ENCODE measurements at regions not wholly inside any gene's neighbourhood (a gene's known extent, or its start where the extent isn't known, plus 50 kb on each side); places are given as distances from the start of the nearest gene placed in this dataset.

- no peaks in the 10 kb centered on the region for H3K4me1 ChIP-seq
- H3K27ac ChIP-seq = no peak overlapping the region
- intact Hi-C loops (cut with DNase I; ENCODE audit: low total_unique reads) = no loop called here
- H3K9me3 ChIP-seq = no peaks in the 10 kb centered on the region
- no peak overlapping the region for H3K4me3 ChIP-seq
- no peaks in the 10 kb centered on the region for H3K36me3 ChIP-seq
- no peak for DNase-seq (ENCODE audit: low spot score in 2 of 2)
- H3K27me3 ChIP-seq = no peaks in the 10 kb centered on the region
- TF ChIP-seq POLR2A (IDR thresholded peaks at IDR 0.05) (no peak), POLR2AphosphoS5 (IDR thresholded peaks at IDR 0.05) (no peak), CTCF (IDR thresholded peaks at IDR 0.05) (no peak)
Observed at GRCh38 chr2:104410136-104410535, 443.8 kb upstream of the POU3F3 start.

- peak; percentile 14 to 37 (median 26) for TF ChIP-seq CTCF (IDR thresholded peaks at IDR 0.05)
- no peak for TF ChIP-seq POLR2A (IDR thresholded peaks at IDR 0.05)
- Histone ChIP-seq H3K27me3 (no peaks in the 10 kb centered on the region), H3K4me3 (no peak overlapping the region), H3K9me3 (no peaks in the 10 kb centered on the region), H3K36me3 (no peaks in the 10 kb centered on the region), H3K27ac (no peak overlapping the region), H3K4me1 (no peaks in the 10 kb centered on the region)
- no peak for DNase-seq (ENCODE audit: low spot score in 2 of 2)
- intact Hi-C loops (cut with DNase I; ENCODE audit: low total_unique reads) = no loop called here
Observed at GRCh38 chr2:104412384-104412783, 441.5 kb upstream of the POU3F3 start.

DNA sequence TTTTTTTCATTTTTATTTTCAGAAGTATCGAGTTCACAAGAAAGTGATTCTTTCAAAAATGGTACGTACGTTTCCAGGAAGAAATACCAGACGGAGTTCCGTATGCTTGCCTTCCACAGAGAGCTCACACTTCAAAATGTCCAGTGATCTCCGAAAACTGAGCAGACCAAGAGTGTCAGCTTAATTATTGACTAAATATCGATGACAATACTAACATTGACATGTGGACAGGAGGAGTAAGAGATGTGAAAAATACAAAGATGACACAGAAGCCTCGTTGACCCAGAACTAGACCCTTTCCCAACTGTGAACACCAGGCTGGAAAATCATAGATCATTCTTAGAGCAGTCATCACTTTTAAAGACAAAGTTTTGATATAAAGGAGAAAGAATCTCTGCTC lies 440.0 kb upstream of the POU3F3 start:
- Histone ChIP-seq H3K27ac (no peak overlapping the region), H3K36me3 (no peaks in the 10 kb centered on the region), H3K4me1 (no peaks in the 10 kb centered on the region), H3K27me3 (no peaks in the 10 kb centered on the region), H3K4me3 (no peak overlapping the region), H3K9me3 (no peaks in the 10 kb centered on the region)
- TF ChIP-seq POLR2A (IDR thresholded peaks at IDR 0.05) (no peak), POLR2AphosphoS5 (IDR thresholded peaks at IDR 0.05) (no peak), CTCF (IDR thresholded peaks at IDR 0.05) (no peak)
- no peak for DNase-seq (ENCODE audit: low spot score in 2 of 2)
- intact Hi-C loops (cut with DNase I; ENCODE audit: low total_unique reads) = no loop called here

DNA sequence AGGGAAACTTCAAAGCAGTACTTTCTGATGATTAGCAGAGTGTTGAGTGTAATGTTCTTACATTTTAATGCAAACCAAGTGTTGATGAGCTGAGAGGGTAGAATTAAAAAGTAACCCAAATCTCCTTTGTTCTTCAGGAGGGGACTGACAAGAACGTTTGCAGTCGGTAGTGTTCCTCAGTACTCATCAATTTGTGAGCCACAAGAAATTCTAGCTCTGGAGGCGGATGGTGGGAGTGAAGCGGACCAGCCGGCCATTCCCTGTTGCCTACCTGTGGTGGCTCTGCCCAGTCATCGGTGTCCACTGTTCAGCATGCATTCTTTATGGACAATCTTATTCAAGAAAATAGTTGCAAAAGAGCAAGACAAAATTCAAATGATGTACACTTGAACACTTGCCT lies 438.6 kb upstream of the POU3F3 start:
- intact Hi-C loops (cut with DNase I; ENCODE audit: low total_unique reads) = no loop called here
- no peaks in the 10 kb centered on the region for H3K36me3 ChIP-seq
- no peaks in the 10 kb centered on the region for H3K9me3 ChIP-seq
- H3K4me3 ChIP-seq = no peak overlapping the region
- no peak for DNase-seq (ENCODE audit: low spot score in 2 of 2)
- no peaks in the 10 kb centered on the region for H3K4me1 ChIP-seq
- no peak overlapping the region for H3K27ac ChIP-seq
- no peak for TF ChIP-seq POLR2AphosphoS5 (IDR thresholded peaks at IDR 0.05)
- TF ChIP-seq CTCF (IDR thresholded peaks at IDR 0.05) = no peak
- no peak for TF ChIP-seq POLR2A (IDR thresholded peaks at IDR 0.05)
- no peaks in the 10 kb centered on the region for H3K27me3 ChIP-seq

- no peak for DNase-seq (ENCODE audit: low spot score in 2 of 2)
- intact Hi-C loops (cut with DNase I; ENCODE audit: low total_unique reads) = no loop called here
- Histone ChIP-seq H3K4me3 (no peak overlapping the region), H3K27me3 (no peaks in the 10 kb centered on the region), H3K27ac (no peak overlapping the region), H3K36me3 (no peaks in the 10 kb centered on the region), H3K4me1 (no peaks in the 10 kb centered on the region), H3K9me3 (no peaks in the 10 kb centered on the region)
- no peak for TF ChIP-seq POLR2AphosphoS5 (IDR thresholded peaks at IDR 0.05)
- TF ChIP-seq POLR2A (IDR thresholded peaks at IDR 0.05) = no peak
- no peak for TF ChIP-seq CTCF (IDR thresholded peaks at IDR 0.05)
Observed at GRCh38 chr2:104416339-104417000, 437.4 kb upstream of the POU3F3 start.
